ENCODE measurements at regions not wholly inside any gene's neighbourhood (a gene's known extent, or its start where the extent isn't known, plus 50 kb on each side); places are given as distances from the start of the nearest gene placed in this dataset.
A peak's percentile ranks its signal among the peaks of the same experiment; 100 is the strongest.
"Not testable (repeated sequence)": the region's sequence is repeated elsewhere in the genome, so short reads cannot be mapped to it uniquely, and the experiment has no call there.

DNA sequence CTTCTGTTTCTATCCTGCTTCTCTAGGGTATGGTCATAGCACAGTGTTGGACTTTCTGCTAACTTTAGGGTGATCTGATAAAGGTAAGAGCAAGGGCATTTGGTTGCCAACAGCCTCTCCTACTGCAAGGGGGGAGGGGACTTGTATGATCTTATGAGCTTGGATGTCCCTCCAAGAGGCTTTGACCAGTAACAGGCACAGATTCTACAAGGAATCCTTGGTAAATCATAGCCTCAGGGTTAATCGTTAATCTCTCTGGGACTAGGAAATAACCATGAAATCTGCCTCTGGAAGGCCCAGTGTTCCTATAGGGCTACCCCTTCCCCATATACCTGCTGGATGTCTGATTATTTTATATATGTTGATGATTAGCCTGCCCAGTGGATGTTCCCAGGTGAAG lies 134.8 kb upstream of the TNFSF4 start:
- no peak for DNase-seq

DNA sequence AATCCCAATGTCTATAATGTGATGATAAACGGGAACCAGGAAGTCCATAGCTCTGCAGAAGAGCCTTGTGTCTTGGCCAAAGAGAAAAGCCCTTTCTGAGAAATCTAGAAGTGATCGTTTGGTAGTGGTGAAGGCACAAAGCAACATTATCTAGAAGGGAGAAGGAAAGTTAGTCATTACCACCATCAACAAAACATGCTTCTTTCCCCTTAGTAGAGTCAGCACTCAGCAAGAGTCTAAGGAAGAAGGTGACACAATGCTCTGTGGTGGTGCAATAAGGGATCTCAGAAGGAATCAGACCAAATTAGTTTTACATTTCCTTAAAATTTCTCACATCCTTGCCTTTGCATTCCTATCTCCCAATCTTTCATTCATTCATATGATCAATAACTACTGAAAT lies 134.4 kb upstream of the PRDX6 start:
- no peak for DNase-seq

DNA sequence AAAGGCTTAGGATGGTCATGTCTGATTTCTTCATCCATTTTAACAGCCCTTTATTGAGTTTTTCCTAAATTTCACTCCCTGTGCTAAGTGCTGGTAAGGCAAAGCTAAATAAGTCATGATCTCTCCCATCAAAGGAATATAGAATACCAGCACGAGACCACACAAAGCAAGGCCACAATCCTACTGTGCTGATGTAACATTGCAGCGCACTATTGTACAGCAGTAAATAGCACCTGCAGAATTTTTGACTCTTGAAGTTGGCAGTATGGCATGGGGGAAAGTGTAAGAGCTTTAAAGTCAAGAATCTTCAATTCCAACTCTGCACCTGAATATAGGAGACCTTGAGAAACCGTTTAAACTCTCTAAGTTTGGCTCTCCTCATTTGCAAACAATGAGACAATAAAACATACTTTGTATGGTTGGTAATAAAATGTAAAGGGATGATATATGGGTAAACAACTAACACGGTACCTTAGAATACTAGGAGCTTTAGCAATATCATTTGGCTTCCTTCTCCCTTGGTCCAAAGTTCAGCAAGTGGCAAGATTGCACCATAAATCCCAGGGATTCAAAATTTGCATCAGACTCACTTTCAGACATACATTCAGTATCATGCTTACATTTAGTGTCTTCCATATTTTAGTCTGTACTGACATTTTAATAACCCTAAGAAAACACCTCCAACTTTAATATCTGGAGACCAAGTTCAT lies 132.9 kb upstream of the PRDX6 start:
- no peak for DNase-seq

DNA sequence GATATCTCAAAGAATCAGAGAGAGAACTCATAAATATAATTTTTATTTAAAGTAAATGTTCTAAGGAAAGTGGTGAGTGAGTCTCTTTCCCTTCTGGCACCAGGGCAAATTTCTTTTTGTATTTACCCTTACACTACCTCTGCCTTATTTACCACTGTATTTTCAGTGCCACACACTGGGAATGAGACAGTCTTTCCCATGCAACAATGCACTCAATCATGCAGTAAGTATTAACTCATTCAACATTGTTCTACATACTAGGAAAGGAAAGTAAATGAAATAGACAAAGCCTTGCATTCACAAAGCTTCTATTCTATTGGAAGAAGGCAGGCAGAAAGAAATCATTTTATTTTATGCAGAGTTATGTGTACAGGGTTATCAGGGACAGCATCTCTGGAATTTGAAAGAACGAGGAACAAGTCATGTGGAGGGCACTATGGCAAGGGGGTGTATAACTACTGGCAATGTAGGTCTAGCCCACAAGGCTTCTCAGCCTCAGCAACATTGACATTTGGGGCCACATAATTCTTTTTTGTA lies 129.8 kb upstream of the PRDX6 start:
- DNase-seq = no peak

DNA sequence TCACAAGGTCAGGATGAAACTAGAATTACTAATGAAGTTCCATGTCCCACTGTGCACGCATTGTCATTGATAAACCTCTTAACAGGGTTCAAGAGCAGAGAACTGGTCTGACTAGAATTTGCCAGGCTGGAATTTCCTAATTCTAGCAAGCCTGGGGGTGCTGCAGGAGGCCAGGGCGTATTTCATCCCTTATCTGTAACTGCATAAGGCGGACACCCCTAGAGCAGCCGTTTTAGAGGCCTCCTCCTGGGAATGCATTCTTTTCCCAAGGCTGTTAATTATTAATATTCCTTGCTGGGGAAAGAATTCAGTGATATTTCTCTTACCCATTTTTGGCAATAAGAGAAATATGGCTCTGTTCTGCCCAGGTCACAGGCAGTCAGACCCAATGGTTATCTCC lies 124.5 kb upstream of the PRDX6 start:
- not testable (repeated sequence) for DNase-seq

DNA sequence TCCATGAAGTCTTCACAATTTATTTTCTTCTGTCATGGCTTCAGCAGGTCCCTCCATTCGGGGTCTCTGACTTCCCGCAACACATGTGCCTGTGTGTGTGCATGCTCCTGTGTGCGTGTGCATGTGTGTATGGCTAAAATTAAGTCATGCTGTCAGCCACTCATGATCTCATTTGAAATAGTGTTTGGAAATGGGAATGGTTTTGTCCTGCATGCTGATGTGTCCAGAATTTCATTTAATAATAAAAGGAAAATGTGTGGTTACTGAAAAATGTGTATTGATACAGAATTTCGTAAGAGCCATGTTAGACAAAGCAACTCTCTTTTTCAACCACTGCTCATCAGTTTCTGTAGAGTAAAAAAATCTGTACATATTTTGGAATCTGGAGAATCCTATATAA lies 123.8 kb upstream of the PRDX6 start:
- DNase-seq = no peak

DNA sequence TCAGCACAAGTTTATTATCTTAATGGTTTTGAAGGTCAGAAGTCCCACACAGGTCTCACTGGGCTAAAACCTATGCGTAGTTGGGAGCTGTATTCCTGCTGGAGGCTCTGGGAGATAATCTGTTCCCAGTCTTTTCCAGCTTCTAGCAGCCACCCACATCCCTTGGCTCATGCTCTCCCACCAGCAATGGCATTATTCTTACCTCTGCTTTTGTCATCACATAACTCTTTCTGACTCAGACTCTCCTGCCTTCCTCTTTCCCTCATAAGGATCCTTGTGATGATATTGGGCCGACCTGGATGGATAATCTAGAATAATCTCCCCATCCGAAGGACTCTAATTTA lies 122.2 kb upstream of the PRDX6 start:
- DNase-seq = no peak

DNA sequence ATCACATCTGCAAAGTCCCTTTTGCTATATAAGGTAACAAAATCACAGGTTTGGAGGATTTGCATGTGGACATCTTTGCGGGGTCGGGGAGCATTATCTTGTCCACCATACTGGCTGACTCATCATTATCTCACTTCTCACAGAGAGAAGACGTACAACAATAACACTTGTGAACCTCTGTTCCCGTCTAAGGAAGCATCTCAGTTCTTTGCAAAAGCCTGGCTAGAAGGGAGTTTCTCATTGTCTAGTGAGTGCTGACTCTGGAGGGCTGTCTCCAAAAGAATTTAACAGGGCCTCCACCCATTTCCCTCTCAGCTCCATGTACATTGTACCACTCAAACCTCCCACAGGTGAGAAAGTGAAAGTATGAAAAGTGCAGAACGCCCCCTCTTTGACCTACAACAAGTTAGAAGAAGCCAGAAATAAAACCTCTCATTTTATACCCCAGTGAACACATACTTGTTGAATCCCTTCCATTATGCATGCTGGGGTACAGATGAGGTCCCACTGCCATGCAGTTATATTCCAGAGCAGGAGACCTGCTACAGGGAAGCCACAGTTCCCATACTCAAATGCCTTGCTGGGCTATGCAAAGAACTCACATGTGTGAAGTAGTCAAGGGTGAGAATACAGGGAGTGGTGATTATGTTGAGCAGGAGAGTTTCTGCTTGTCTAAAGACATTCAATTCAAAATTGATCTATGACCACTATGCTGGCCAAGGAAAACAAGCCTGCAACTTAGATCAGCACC lies 121.7 kb upstream of the PRDX6 start:
- no peak for DNase-seq

DNA sequence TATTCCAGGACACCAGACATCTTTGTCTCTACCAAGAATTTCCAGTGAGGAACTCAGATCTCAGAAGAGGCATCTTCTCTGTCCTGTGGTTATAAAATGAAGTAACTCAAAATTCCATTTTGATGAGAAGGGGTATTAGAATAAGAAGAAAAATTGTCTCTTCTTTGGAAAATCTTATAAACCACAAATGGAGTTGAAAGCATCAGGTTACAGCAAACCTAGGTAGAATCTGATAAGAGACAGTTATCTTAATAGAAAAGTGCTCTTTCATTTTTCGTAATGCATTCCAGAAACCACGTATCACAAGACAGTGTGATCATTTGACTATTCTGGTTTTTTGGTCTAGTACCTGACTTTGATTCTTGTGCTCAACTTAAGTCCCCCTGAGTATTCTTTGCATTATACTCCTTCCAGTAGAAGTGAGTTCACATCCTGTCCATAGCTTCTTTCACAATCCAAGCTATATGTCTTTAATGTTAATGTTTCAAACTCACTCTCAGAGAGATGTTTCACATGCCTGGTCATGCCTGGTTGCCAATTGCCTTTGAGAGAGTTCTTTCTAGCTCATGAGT lies 120.9 kb upstream of the PRDX6 start:
- DNase-seq = no peak

DNA sequence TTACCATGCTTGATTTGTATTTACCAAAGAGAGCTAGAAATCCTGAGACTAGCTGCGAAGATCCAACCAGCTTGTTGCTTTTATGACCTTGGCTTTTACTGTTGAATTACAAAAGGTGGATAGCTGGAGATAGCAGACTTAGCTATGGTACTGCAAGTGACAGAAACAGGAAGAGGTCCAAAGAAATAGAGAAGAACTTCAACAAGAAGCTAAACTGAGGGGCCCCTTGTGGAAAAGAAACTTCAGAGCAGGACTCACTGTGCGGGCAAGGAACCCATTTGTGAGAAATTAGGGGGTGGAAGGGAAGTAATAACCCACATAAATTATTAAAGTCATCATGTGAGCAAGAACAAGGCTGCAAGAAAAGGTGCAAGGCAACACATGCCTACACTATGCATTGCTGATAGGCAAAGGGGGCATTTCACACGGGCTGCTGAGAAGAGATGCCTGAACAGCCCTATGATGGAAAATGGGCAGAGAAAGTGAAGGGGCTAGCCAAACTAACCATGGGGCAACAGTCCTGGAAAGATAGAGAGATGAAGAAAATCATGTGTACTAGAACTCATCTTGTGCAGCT lies 116.6 kb upstream of the PRDX6 start:
- DNase-seq = no peak

DNA sequence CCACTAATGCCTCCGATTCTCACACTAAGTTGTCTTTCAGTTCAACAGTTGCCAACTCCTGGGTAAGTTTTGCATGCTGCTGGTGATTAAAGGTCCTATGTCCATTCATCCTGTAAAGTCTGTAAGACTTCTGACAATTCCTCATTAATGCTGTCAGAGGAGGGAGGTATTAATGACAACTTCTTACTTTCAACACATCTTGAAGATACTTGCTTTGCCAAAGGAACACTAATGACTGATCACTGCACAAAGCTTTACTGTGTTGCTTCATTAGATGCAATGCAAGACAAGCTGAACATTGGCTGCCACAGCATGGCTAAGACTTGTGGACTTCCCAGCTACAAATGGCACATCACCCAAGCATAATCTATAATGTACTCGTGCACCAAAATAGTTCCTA lies 114.6 kb upstream of the PRDX6 start:
- no peak for DNase-seq

DNA sequence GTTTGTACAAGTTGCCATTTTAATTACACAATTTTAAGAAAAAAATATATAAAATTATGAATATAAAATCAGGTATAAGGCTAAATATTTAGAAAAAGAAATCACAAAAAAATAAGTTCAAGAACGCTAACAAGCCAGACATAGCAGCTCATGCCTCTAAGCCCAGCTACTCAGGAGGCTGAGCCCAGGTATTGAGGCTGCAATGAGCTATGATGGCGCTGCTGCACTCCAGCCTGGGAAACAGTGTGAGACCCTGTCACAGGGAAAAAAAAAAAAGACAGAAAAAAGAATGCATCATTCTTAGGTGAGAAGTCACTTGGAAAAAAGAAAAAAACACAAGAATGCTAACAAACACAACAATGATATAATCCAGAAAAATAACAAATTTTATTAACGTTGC lies 112.3 kb upstream of the PRDX6 start:
- no peak for DNase-seq

DNA sequence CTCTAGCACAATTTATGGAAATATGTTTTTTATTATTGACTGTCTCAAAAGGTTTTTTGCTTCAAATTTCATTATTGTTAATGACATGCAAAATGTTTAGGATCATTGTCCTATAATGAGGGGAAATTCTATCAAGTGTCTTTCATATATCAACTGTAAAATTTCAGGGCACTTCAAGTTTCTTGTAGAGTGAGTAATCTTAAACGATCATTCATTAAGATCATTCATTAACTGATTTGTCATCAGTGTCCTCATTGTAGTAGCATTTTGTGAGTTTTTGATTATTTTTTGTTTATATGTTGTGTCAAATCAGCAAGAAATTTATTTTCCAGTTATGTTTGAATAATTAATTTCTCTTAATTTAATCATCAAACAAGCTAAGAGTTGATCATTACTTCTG lies 111.8 kb upstream of the PRDX6 start:
- no peak for DNase-seq

DNA sequence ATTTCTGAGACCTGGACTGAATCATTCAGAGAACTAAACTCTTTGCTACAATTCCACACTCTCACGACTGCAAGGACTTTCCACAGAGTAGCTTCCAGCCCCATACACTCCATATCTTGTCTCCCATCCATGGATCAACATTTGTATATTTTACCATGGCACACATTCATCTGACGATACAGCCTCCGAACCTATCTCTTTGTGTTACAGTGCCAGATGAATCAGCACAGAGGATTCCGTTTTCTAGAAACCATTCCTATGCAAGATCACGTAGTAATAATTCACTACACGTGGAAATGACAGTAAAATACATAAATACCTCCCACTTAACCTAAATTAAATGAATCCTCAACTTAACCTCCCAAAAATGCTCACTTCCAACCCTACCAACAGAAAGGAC lies 110.0 kb upstream of the PRDX6 start:
- no peak for DNase-seq

DNA sequence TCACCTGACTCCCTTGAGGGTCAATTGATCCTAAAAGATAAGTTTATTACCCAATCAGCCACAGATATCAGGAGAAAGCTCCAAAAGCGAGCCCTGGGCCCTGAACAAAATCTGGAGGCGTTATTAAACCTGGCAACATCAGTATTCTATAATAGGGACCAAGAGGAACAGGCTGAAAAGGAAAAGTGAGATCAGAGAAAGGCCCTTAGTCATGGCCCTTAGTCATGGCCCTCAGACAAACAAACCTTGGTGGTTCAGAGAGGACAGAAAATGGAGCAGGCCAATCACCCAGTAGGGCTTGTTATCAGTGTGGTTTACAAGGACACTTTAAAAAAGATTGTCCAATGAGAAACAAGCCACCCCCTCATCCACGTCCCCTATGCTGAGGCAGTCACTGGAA lies 106.5 kb upstream of the PRDX6 start:
- not testable (repeated sequence) for DNase-seq

DNA sequence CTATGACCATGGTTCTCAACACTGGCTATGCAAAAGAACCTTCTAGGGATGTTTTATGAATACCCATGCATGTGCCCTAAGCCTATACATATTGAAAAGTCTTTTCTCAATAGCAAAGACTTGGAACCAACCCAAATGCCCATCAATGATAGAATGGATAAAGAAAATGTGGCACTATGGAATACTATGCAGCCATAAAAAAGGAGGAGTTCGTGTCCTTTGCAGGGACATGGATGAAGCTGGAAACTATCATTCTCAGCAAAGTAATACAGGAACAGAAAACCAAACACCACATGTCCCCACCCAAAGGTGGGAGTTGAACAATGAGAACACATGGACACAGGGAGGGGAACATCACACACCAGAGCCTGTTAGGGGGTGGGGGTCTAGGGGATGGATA lies 101.1 kb upstream of the PRDX6 start:
- not testable (repeated sequence) for DNase-seq

DNA sequence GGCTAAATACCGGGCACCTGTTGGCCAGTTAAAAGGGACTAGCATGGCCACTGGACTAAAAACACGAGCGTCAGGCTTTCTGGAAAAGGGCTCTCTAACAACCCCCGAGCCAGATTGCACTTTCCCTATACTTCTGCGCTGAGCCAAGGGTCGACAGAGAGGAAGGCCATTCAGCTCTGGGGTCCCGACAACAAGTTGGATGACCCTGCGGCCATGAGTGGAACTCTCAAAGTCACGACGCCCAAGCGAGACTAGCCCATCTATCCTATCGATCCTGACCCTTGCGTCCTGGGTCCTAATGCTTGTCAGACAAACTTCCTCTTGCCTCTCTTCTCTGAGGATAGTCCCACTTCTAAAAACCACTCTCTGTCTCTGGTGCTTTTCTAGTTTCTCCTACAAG lies 99.9 kb upstream of the PRDX6 start:
- DNase-seq = no peak

DNA sequence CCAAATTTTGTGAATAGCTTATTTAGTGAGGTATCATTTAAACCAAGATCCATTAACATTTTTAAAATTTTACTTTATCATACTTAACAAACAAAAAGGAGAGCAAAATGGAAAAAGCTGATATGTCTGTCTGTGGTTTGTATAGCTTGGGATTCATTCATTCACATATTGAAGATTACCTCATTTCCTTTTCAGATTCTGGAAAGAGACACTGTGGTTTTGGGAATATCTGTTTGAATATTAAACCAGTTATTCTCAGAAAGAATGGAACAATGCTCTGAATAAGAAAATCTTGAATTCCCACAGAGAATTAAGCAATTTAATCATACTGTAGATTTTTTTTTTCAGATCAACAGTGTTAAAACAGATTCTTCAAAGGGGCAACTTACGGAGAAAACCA lies 93.8 kb upstream of the PRDX6 start:
- no peak for DNase-seq

DNA sequence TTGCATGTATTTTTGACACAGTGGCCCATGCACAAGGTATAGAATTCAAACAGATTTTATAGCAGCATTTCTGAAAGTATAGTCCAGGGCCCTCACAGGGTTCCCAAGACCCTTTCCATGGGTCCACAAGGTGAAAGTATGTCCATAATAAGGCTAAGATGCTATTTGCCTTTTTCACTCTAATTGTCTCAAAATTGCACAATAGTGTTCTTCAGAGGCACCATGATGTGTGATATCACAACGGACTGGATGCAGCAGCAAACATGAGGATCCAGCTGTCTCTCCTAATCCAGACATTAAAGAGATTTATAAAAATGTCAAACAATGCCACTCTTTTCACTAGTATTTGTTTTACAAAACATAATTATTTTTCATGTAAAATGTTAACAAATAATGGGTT lies 88.8 kb upstream of the PRDX6 start:
- no peak for DNase-seq

DNA sequence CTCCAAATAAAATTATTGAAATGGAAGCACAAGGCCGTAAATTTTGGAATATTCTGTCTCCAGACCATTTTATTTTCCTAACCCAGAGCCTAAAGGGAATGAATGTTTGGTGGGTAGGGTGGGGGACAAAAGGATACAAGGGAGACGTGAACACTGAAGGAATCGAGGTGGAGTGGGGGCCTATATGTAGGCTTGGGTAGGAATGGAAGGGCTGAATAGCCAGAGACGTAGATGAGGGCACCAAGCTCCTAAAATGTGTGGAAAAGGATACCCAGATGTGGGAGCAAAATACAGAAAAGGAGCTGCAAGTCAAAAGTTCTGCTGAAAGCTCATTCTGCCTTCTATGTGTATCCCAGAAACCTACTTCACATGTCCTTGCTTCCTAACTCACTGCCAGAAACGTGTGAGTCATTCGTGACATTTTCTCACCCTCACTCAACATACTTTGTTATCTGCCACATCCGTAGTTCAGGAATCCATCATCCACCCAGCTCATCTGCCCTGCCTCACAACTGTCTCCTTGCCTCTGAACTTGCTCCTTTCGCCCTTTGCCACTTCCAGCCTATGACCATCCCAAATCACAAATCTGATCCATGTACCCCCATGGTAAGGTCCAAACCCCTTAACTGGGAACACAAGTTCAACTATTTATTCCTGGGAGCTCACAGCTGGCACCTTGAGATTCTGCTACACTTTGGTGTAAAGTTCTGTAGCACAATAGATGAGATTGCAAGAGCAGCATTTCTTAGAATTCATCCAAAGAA lies 84.1 kb upstream of the PRDX6 start:
- DNase-seq = peak in 1 of 2 donors; percentile 17

DNA sequence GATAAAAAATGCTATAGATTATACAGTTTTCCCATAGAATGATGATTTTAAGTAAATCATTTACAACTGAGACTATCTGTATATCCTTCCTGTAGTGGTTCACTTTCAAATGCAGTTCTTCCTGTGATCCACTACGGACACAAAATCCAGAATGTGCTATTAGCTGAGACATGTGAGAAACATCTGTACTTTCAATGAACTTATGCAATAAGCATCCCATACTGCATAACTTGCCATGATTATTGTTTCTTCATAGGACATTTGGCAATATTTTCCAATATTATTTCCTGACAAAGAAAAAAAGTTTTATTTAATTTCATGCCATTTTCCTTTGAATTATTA lies 83.5 kb upstream of the PRDX6 start:
- DNase-seq = peak; percentile 59 to 64

DNA sequence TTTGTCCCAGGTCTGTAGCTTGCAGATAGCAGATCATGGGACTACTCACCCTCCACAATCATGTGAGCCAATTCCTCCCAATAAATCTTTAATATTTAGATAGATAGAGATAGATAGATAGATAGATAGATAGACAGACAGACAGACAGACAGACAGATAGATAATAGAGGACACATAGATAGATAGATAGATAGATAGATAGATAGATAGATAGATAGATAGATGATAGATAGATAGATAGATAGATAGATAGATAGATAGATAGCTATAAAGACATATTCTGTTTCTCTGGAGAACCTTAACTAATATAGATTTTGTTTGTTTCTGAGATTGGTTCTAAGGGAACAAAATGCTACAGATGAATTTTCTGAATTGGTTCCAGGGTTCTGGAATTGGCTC lies 82.3 kb upstream of the PRDX6 start:
- DNase-seq = not testable (repeated sequence)

Data from right lung (tissue), 2 donors.